Skeletal muscle tissue (tissue), 3 donors: ENCODE measurements at regions not wholly inside any gene's neighbourhood (a gene's known extent, or its start where the extent isn't known, plus 50 kb on each side); places are given as distances from the start of the nearest gene placed in this dataset.

Experiments
- H3K27ac ChIP-seq: one replicate; pipeline ENCODE4 v1.7.0; 2013; ENCODE audit warnings: mild to moderate bottlenecking, low read depth, low read length, inconsistent platforms
- H3K27me3 ChIP-seq, 3 donors: one replicate each; pipeline ENCODE4 v1.7.0; 2013; ENCODE audit warnings: low read length in 3 of 3; ENCODE audit not compliant: control insufficient read depth in 3 of 3, insufficient read depth in 3 of 3
- H3K36me3 ChIP-seq, 3 donors: one replicate each; pipeline ENCODE4 v1.7.0; 2013; ENCODE audit warnings: low read length in 3 of 3; ENCODE audit not compliant: control insufficient read depth in 3 of 3, insufficient read depth in 3 of 3
- H3K4me1 ChIP-seq, 3 donors: one replicate each; pipeline ENCODE4 v1.7.0; 2013; ENCODE audit warnings: low read length in 3 of 3, mild to moderate bottlenecking in 3 of 3; ENCODE audit not compliant: control insufficient read depth in 3 of 3, insufficient read depth in 3 of 3
- H3K4me3 ChIP-seq, 3 donors: one replicate each; pipeline ENCODE4 v1.7.0; 2013; ENCODE audit warnings: low read length in 3 of 3
- H3K9ac ChIP-seq, 3 donors: one replicate each; pipeline ENCODE4 v1.7.0; 2013; ENCODE audit warnings: low read length in 3 of 3, mild to moderate bottlenecking in 3 of 3, moderate library complexity in 2 of 3, low read depth in 1 of 3
- H3K9me3 ChIP-seq, 3 donors: one replicate each; pipeline ENCODE4 v1.7.0; 2013; ENCODE audit warnings: low read length in 3 of 3; ENCODE audit not compliant: control insufficient read depth in 3 of 3
- donor health status: Osteomylitis.

GRCh38 chr1:165147799-165148198, 208.7 kb downstream of the LMX1A start:
- no peak overlapping the region for H3K4me3 ChIP-seq
- H3K9ac ChIP-seq, result no peak overlapping the region
- H3K4me1 ChIP-seq, result peaks cover 2 to 7% (median 6%) of the 10 kb centered on the region in 3 donors
- H3K27ac ChIP-seq, result no peak overlapping the region
- H3K9me3 ChIP-seq, result no peaks in the 10 kb centered on the region
- H3K36me3 ChIP-seq, result no peaks in the 10 kb centered on the region
- H3K27me3 ChIP-seq, result peaks cover 0 to 3% (median 3%) of the 10 kb centered on the region in 3 donors

- H3K27me3 ChIP-seq, result peaks cover 0 to 16% (median 7%) of the 10 kb centered on the region in 3 donors
Observed at GRCh38 chr1:165144757-165145397, 211.6 kb downstream of the LMX1A start.

GRCh38 chr1:165143437-165144065, 213.0 kb downstream of the LMX1A start:
- no peaks in the 10 kb centered on the region for H3K36me3 ChIP-seq
- H3K27me3 ChIP-seq, result peaks cover 0 to 16% (median 7%) of the 10 kb centered on the region in 3 donors
- H3K4me3 ChIP-seq, result no peak overlapping the region
- H3K27ac ChIP-seq, result no peak overlapping the region
- no peaks in the 10 kb centered on the region for H3K4me1 ChIP-seq
- H3K9ac ChIP-seq, result no peak overlapping the region
- H3K9me3 ChIP-seq, result no peaks in the 10 kb centered on the region

More at GRCh38 chr1:165144757-165145397, 211.6 kb downstream of the LMX1A start:
- Histone ChIP-seq H3K9me3 (no peaks in the 10 kb centered on the region), H3K9ac (no peak overlapping the region), H3K4me3 (no peak overlapping the region), H3K36me3 (no peaks in the 10 kb centered on the region), H3K27ac (no peak overlapping the region), H3K4me1 (no peaks in the 10 kb centered on the region)

DNA sequence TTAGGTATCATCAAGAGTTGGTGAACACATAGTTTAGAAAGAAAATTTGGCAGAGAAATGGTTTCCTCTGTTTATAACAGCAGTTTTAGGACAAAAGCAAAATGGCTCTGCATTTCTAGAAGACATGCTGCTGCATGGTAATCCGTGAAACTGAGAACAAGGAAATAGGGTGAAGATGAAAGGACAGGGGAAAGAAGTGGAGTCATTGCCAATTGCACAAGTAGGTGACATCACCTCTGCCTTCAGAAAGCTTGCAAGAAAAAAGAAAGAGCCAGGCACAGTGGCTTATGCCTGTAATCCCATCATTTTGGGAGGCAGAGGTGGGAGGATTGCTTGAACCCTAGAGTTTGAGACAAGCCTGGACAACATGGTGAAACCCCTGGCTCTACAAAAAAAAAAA, 217.6 kb downstream of the LMX1A start:
- H3K9ac ChIP-seq, result no peak overlapping the region
- H3K9me3 ChIP-seq, result no peaks in the 10 kb centered on the region
- no peak overlapping the region for H3K27ac ChIP-seq
- no peaks in the 10 kb centered on the region for H3K4me1 ChIP-seq
- no peaks in the 10 kb centered on the region for H3K36me3 ChIP-seq
- no peak overlapping the region for H3K4me3 ChIP-seq
- peaks cover 0 to 17% (median 7%) of the 10 kb centered on the region in 3 donors for H3K27me3 ChIP-seq

DNA sequence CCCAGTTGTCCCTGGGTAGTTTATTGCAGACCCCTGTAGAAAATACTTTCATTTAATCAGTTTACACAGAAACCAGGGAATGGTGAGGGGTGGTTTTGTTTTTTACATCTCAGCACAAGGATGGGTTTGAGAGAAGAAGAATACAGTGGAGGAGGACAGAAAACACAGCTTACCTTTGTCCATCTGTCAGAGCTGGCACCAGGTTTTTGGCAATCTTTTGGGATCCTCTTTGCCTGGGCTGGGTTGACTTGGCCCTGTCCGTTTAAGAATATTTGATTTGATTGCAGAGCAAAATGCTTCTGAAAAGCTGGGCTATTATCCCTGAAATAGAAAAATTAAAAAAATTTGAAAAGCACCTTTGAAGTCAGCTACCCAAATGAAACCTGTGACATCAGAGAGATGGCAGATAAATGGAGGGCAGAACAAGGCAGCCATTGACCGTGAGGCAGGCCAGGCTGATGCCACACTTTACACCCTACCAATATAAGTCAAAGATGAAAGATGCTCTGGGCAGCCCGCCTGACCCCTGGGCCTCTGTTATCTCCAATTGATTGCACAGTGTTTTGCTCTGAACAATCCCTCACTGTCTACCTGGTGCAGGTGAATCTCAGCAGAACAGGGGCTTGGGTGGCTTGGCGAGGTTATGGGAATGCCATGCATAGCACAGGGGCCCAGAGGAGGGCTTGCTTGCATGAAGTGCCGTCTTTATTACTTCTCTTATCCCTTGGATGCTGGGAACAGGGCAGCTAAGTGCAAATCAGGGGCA, 218.8 kb downstream of the LMX1A start:
- Histone ChIP-seq H3K9ac (no peak overlapping the region), H3K4me3 (no peak overlapping the region), H3K27me3 (peaks cover 0 to 20% (median 4%) of the 10 kb centered on the region in 3 donors), H3K36me3 (no peaks in the 10 kb centered on the region), H3K27ac (no peak overlapping the region), H3K9me3 (no peaks in the 10 kb centered on the region), H3K4me1 (no peaks in the 10 kb centered on the region)

- no peak overlapping the region for H3K9ac ChIP-seq
- no peaks in the 10 kb centered on the region for H3K36me3 ChIP-seq
- H3K27ac ChIP-seq, result no peak overlapping the region
- peaks cover 2 to 9% (median 2%) of the 10 kb centered on the region in 3 donors for H3K27me3 ChIP-seq
- peaks cover 0 to 4% (median 0%) of the 10 kb centered on the region in 3 donors for H3K4me1 ChIP-seq
- H3K9me3 ChIP-seq, result no peaks in the 10 kb centered on the region
- no peak overlapping the region for H3K4me3 ChIP-seq
Observed at GRCh38 chr1:165134431-165134830, 222.1 kb downstream of the LMX1A start.

DNA sequence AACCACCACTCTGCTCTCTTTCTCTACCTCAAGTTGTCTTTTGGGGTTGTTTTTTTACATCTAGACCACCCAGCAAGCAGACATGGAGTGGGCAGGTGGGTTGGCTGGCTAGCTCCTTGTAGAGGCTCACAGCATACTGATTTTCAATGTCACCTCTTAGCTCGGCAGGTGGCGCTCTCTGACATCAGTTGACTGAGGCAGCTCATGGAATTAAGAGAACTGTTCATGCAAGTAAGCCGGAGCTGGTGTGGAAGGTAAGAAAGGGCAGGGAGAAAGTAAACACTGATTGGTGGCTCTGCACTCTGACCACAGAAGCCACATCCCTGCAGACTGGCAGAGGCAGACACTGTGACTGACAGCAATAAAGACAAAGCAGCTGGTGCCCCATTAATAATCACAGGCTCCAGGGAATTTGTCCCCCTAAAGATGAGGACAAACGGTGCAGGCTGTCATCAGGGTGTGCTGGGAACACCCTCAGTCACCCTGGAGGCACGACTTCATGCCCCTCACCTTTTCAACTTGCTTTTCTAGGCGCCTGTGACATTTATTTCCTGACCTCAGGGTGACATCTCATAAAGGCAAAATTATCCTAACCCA, 226.8 kb downstream of the LMX1A start:
- Histone ChIP-seq H3K27me3 (peaks cover 6 to 18% (median 9%) of the 10 kb centered on the region in 3 donors), H3K9ac (no peak overlapping the region)

GRCh38 chr1:165124772-165125171, 231.7 kb downstream of the LMX1A start:
- H3K36me3 ChIP-seq, result no peaks in the 10 kb centered on the region
- no peak overlapping the region for H3K9ac ChIP-seq
- no peak overlapping the region for H3K4me3 ChIP-seq
- H3K4me1 ChIP-seq, result peaks cover 0 to 4% (median 0%) of the 10 kb centered on the region in 3 donors
- H3K9me3 ChIP-seq, result no peaks in the 10 kb centered on the region
- H3K27me3 ChIP-seq, result peaks cover 11 to 36% (median 23%) of the 10 kb centered on the region in 3 donors
- no peak overlapping the region for H3K27ac ChIP-seq

More for the DNA sequence above, 226.8 kb downstream of the LMX1A start:
- Histone ChIP-seq H3K36me3 (no peaks in the 10 kb centered on the region), H3K27ac (no peak overlapping the region), H3K9me3 (no peaks in the 10 kb centered on the region), H3K4me3 (no peak overlapping the region), H3K4me1 (peaks cover 0 to 4% (median 0%) of the 10 kb centered on the region in 3 donors)

GRCh38 chr1:165119086-165119485, 237.4 kb downstream of the LMX1A start:
- H3K9ac ChIP-seq, result no peak overlapping the region
- H3K27me3 ChIP-seq, result peaks cover 44 to 51% (median 46%) of the 10 kb centered on the region in 3 donors

More at GRCh38 chr1:165119086-165119485, 237.4 kb downstream of the LMX1A start:
- H3K36me3 ChIP-seq, result no peaks in the 10 kb centered on the region
- H3K9me3 ChIP-seq, result no peaks in the 10 kb centered on the region
- no peak overlapping the region for H3K4me3 ChIP-seq
- H3K4me1 ChIP-seq, result peaks cover 0 to 6% (median 4%) of the 10 kb centered on the region in 3 donors
- H3K27ac ChIP-seq, result no peak overlapping the region
